Right lobe of liver (tissue), 6 donors: ENCODE measurements at regions not wholly inside any gene's neighbourhood (a gene's known extent, or its start where the extent isn't known, plus 50 kb on each side); places are given as distances from the start of the nearest gene placed in this dataset.

Experiments used
- ATAC-seq, 4 donors: fragments of 200-7000 bp; cut with Tn5 transposase; one replicate each; pipeline ENCODE4 v1.9.1; 2020; ENCODE audit warnings: mild to moderate bottlenecking in 4 of 4, moderate library complexity in 4 of 4
- DNase-seq, 3 donors: peaks; one replicate each; pipeline ENCODE4 v3.0.0-alpha.2; 2020
- H3K27ac ChIP-seq, 3 donors: fragments of 200-600 bp; one replicate each; pipeline ENCODE4 v1.8.0; 2022
- H3K27me3 ChIP-seq, 2 donors: fragments of 200-600 bp; one replicate each; pipeline ENCODE4 v1.8.0; 2022
- H3K36me3 ChIP-seq, 4 donors: fragments of 200-600 bp; sonication (generic) in 1 of 4; one replicate each; pipeline versions ENCODE4 v1.5.1 to v1.8.0; 2017 to 2022; ENCODE audit warnings: control low read depth in 1 of 4
- H3K4me1 ChIP-seq, 4 donors: fragments of 200-600 bp; sonication (generic) in 1 of 4; one replicate each; pipeline versions ENCODE4 v1.5.1 to v1.8.0; 2017 to 2022; ENCODE audit warnings: control low read depth in 1 of 4
- H3K4me3 ChIP-seq, 3 donors: fragments of 200-600 bp; one replicate each; pipeline ENCODE4 v1.8.0; 2022
- H3K9me3 ChIP-seq, 4 donors: fragments of 200-600 bp; sonication (generic) in 1 of 4; one replicate each; pipeline versions ENCODE4 v1.5.1 to v1.8.0; 2017 to 2022; ENCODE audit warnings: control low read depth in 1 of 4
- CTCF ChIP-seq, 4 donors: fragments of 200-600 bp in 3 of 4; fragments of 450-650 bp in 1 of 4; IDR thresholded peaks; one replicate each; pipeline versions ENCODE4 v1.5.1 to v1.8.0; 2016 to 2022; ENCODE audit warnings: antibody characterized with exemption in 4 of 4, mild to moderate bottlenecking in 2 of 4
- POLR2A ChIP-seq: fragments of 450-650 bp; IDR thresholded peaks from one replicate; pipeline ENCODE4 v1.6.1; 2017; ENCODE audit warnings: antibody characterized with exemption, mild to moderate bottlenecking
- WGBS: methylation state at CpG from one replicate; pipeline ENCODE4 v1.1.6; 2018; ENCODE audit warnings: low coverage, low lambda C conversion rate; ENCODE audit not compliant: insufficient coverage; ENCODE audit errors: missing lambda C conversion rate; 5-methylcytosine and 5-hydroxymethylcytosine counted together
- intact Hi-C, 2 donors: fragments of 100-400 bp; cut with DNase I; formaldehyde crosslinking; loops; one replicate each; pipeline versions ENCODE4 v1.11.2 to v1.14.1; 2022
- donor health status: DM: no; HTN: yes; CAD: no.
- donor health status: DM: no; HTN: no; CAD: no.
- donor health status: DM: no; HTN: no; CAD: no.
- donor health status: DM: no; HTN: yes; CAD: no.
- donor health status: DM: no; HTN: yes; CAD: no.

DNA sequence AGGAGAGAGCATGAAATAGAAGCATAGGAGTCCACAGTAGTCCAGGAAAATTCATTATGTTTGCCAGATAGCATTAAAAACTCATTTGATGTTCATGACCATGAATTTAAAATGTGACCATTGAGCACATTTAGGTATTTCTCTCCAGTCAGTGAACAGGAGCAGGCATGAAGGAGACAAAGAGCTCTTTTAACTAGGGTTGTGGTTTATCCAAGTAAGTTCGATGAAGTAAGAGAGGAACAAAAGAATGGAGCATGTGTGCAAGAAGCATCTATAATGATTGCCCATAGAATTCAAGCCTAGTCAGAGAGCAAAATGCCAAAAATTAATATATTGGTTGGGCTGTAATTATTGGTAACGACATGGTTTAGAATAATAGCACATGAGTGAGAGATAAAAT, 342.1 kb upstream of the CCDC54 start:
- no peak overlapping the region for H3K27ac ChIP-seq

GRCh38 chr3:107044677-107045076, 332.6 kb upstream of the CCDC54 start:
- H3K4me1 ChIP-seq, result no peaks in the 10 kb centered on the region
- WGBS, result 7% methylated on average over 1 of the region's 1 CpG
- no peak for ATAC-seq
- no peak overlapping the region for H3K4me3 ChIP-seq
- H3K27ac ChIP-seq, result no peak overlapping the region
- no peaks in the 10 kb centered on the region for H3K9me3 ChIP-seq
- no peaks in the 10 kb centered on the region for H3K36me3 ChIP-seq
- intact Hi-C loops, result no loop called here
- TF ChIP-seq POLR2A, result no peak
- TF ChIP-seq CTCF (IDR thresholded peaks at IDR 0.05), result no peak
- H3K27me3 ChIP-seq, result no peaks in the 10 kb centered on the region
- DNase-seq, result no peak

More for the DNA sequence above, 342.1 kb upstream of the CCDC54 start:
- Histone ChIP-seq H3K27me3 (no peaks in the 10 kb centered on the region), H3K4me1 (no peaks in the 10 kb centered on the region), H3K9me3 (no peaks in the 10 kb centered on the region), H3K4me3 (no peak overlapping the region), H3K36me3 (no peaks in the 10 kb centered on the region)
- WGBS, result 63% methylated on average over 2 of the region's 2 CpGs
- no peak for TF ChIP-seq CTCF (IDR thresholded peaks at IDR 0.05)
- TF ChIP-seq POLR2A, result no peak
- intact Hi-C loops, result no loop called here
- no peak for DNase-seq
- no peak for ATAC-seq

DNA sequence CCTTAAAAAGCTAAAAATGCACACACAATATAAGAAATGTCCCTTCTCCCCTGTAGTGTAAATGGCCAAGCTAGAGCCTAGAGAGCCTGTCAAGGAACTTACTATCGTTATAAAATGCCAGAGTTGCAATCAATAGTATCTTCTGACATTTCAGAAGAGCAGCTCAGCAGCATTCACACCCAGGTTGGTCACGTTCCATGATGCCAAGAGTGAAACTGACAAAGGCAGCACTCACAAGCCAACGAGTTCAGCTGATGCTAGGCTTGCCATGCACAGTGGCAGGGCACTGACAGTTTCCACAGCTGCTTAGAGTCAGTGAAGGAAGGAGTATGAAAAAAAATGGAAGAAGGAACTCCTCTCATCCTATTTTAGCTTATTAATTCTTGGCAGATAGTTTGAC, 331.4 kb upstream of the CCDC54 start:
- no peak overlapping the region for H3K4me3 ChIP-seq
- no peaks in the 10 kb centered on the region for H3K4me1 ChIP-seq
- no peaks in the 10 kb centered on the region for H3K9me3 ChIP-seq
- no peak for DNase-seq
- no peak for ATAC-seq
- H3K27ac ChIP-seq, result no peak overlapping the region
- 24% methylated on average over 3 of the region's 3 CpGs for WGBS
- H3K36me3 ChIP-seq, result no peaks in the 10 kb centered on the region
- intact Hi-C loops, result no loop called here
- TF ChIP-seq CTCF (IDR thresholded peaks at IDR 0.05), result no peak
- no peak for TF ChIP-seq POLR2A
- H3K27me3 ChIP-seq, result no peaks in the 10 kb centered on the region

- Histone ChIP-seq H3K4me3 (no peak overlapping the region), H3K27ac (no peak overlapping the region), H3K27me3 (no peaks in the 10 kb centered on the region), H3K36me3 (no peaks in the 10 kb centered on the region), H3K4me1 (no peaks in the 10 kb centered on the region), H3K9me3 (no peaks in the 10 kb centered on the region)
- 48% methylated on average over 4 of the region's 4 CpGs for WGBS
- intact Hi-C loops, result no loop called here
- ATAC-seq, result no peak
- TF ChIP-seq CTCF (IDR thresholded peaks at IDR 0.05) (no peak), POLR2A (no peak)
- no peak for DNase-seq
Observed at GRCh38 chr3:107055181-107055942, 321.9 kb upstream of the CCDC54 start.
